Stomach (tissue), 4 donors: ENCODE measurements at regions not wholly inside any gene's neighbourhood (a gene's known extent, or its start where the extent isn't known, plus 50 kb on each side); places are given as distances from the start of the nearest gene placed in this dataset.

Experiments used
- CTCF ChIP-seq, 7 experiments: fragments of 450-650 bp in 4 of 7; fragments of 200-600 bp in 3 of 7; sonication (generic) in 3 of 7; IDR thresholded peaks; one replicate each; pipeline ENCODE4 v1.5.1; 2016 to 2019; ENCODE audit warnings: antibody characterized with exemption in 7 of 7, control low read depth in 2 of 7, mild to moderate bottlenecking in 1 of 7
- POLR2A ChIP-seq, 4 donors: fragments of 450-650 bp; IDR thresholded peaks; one replicate each; pipeline ENCODE4 v1.6.1; 2016; ENCODE audit warnings: antibody characterized with exemption in 4 of 4, control low read depth in 2 of 4, mild to moderate bottlenecking in 1 of 4, moderate library complexity in 1 of 4

- TF ChIP-seq CTCF (IDR thresholded peaks at IDR 0.05) (no peak), POLR2A (IDR thresholded peaks at IDR 0.05) (no peak)
Measured at GRCh38 chr6:140677781-140678528, 1303.5 kb upstream of the CITED2 start.
